Fibroblast of lung (primary cell): ENCODE measurements at regions not wholly inside any gene's neighbourhood (a gene's known extent, or its start where the extent isn't known, plus 50 kb on each side); places are given as distances from the start of the nearest gene placed in this dataset.

ENCODE experiments used
- DNase-seq, 2 donors: peaks; one replicate each; pipeline versions ENCODE4 v3.0.0 to v3.0.0-alpha.2; 2010; ENCODE audit warnings: low read depth in 2 of 2
- H2AFZ ChIP-seq: 2 replicates; pipeline ENCODE4 v1.5.1; 2012; ENCODE audit warnings: low read length, control low read depth, inconsistent platforms
- H3K27ac ChIP-seq: 2 replicates; pipeline ENCODE4 v1.5.1; 2011; ENCODE audit warnings: low read length, control low read depth; ENCODE audit not compliant: insufficient read depth
- H3K27me3 ChIP-seq: 2 replicates; pipeline ENCODE4 v1.5.1; 2011; ENCODE audit warnings: mild to moderate bottlenecking, low read length; ENCODE audit not compliant: control insufficient read depth, insufficient read depth
- H3K36me3 ChIP-seq: 2 replicates; pipeline ENCODE4 v1.5.1; 2011; ENCODE audit warnings: low read length; ENCODE audit not compliant: control insufficient read depth, insufficient read depth
- H3K4me1 ChIP-seq: 2 replicates; pipeline ENCODE4 v1.5.1; 2011; ENCODE audit warnings: low read length; ENCODE audit not compliant: control insufficient read depth, insufficient read depth; ENCODE audit errors: extremely low read depth
- H3K4me2 ChIP-seq: 2 replicates; pipeline ENCODE4 v1.5.1; 2011; ENCODE audit warnings: low read length, control low read depth; ENCODE audit not compliant: insufficient read depth; ENCODE audit errors: extremely low read depth
- H3K4me3 ChIP-seq, 4 experiments: fragments of 200-600 bp in 1 of 4; sonication (generic) in 1 of 4; replicated peaks in 1 of 4; 2 replicates each; pipeline ENCODE4 v1.5.1; 2011 to 2016; ENCODE audit warnings: low read length in 4 of 4, low read depth in 3 of 4, mild to moderate bottlenecking in 3 of 4, control low read depth in 2 of 4, inconsistent platforms in 1 of 4, mixed read lengths in 1 of 4; ENCODE audit not compliant: insufficient read depth in 1 of 4; ENCODE audit errors: control extremely low read depth in 1 of 4
- H3K79me2 ChIP-seq: 2 replicates; pipeline ENCODE4 v1.5.1; 2012; ENCODE audit warnings: mild to moderate bottlenecking, low read length, inconsistent platforms; ENCODE audit not compliant: control insufficient read depth, insufficient read depth
- H3K9ac ChIP-seq: 2 replicates; pipeline ENCODE4 v1.5.1; 2011; ENCODE audit warnings: mild to moderate bottlenecking, low read length, control low read depth; ENCODE audit not compliant: insufficient read depth
- H3K9me3 ChIP-seq: 2 replicates; pipeline ENCODE4 v1.5.1; 2012; ENCODE audit warnings: low read depth, low read length; ENCODE audit not compliant: control insufficient read depth, insufficient read depth
- H4K20me1 ChIP-seq: 2 replicates; pipeline ENCODE4 v1.5.1; 2011; ENCODE audit warnings: low read length; ENCODE audit not compliant: control insufficient read depth, insufficient read depth; ENCODE audit errors: extremely low read depth
- EZH2 ChIP-seq: IDR thresholded peaks from 2 replicates; pipeline ENCODE4 v1.5.1; 2012; ENCODE audit warnings: low read length, control low read depth, mild to moderate bottlenecking; ENCODE audit errors: missing control alignments
- TF ChIP-seq, protein P1 (sequence below), 2 donors: IDR thresholded peaks in 1 of 2; conservative IDR thresholded peaks in 1 of 2; 1 replicate in 1 of 2; 2 replicates in 1 of 2; pipeline ENCODE4 v1.5.1; 2011 to 2012; ENCODE audit warnings: low read length in 2 of 2, control low read depth in 1 of 2, inconsistent platforms in 1 of 2, low read depth in 1 of 2, mild to moderate bottlenecking in 1 of 2

DNA sequence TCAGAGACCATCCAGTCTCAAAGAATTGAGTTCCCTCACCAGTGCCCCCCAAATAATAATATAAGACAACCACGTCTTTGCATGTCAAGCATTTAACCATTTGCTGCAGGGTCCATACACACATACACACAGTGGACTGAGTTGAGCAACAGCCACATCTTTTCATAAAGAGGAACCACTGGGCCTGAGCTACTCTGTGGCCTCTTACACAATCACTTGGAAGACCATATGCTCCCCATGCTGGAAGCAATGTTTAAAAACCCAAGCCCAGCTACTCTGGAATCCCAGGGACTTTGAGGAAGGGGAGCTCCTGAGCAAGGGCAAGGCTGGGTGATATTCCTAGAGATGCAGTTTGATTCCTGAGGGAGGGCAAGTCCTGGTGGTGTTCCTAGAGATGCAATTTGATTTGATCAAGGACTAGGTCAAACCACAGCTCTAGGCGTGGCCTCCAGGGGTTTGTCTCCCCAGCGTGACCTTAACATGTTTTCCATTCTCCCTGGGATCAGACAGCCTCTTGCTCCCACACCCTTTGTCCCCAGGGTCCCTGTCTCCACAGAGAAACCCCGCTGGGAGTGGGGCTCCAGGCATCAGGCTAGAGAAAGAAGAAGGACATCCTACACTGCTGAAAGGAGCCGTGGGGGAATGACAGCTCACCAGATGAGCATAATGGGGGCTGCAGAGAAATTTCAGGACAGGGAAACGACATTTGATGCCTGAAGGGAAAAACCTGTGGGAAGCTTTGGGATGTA, 376.2 kb upstream of the MGMT start:
- H2AFZ ChIP-seq = no peak overlapping the region
- H3K9me3 ChIP-seq = no peaks in the 10 kb centered on the region
- peak in 1 of 2 donors; percentile 66 for DNase-seq
- H3K27ac ChIP-seq = no peak overlapping the region
- no peaks in the 10 kb centered on the region for H3K27me3 ChIP-seq
- H4K20me1 ChIP-seq = no peaks in the 10 kb centered on the region
- TF ChIP-seq EZH2 = no peak
- TF ChIP-seq, protein P1, sequence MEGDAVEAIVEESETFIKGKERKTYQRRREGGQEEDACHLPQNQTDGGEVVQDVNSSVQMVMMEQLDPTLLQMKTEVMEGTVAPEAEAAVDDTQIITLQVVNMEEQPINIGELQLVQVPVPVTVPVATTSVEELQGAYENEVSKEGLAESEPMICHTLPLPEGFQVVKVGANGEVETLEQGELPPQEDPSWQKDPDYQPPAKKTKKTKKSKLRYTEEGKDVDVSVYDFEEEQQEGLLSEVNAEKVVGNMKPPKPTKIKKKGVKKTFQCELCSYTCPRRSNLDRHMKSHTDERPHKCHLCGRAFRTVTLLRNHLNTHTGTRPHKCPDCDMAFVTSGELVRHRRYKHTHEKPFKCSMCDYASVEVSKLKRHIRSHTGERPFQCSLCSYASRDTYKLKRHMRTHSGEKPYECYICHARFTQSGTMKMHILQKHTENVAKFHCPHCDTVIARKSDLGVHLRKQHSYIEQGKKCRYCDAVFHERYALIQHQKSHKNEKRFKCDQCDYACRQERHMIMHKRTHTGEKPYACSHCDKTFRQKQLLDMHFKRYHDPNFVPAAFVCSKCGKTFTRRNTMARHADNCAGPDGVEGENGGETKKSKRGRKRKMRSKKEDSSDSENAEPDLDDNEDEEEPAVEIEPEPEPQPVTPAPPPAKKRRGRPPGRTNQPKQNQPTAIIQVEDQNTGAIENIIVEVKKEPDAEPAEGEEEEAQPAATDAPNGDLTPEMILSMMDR (conservative IDR thresholded peaks at IDR 0.05 in 1 of 2, IDR thresholded peaks at IDR 0.05 in 1 of 2; ENCODE audit: low read depth in 1 of 2, low read length in 2 of 2) = no peak
- H3K79me2 ChIP-seq = no peaks in the 10 kb centered on the region
- no peak overlapping the region for H3K4me3 ChIP-seq
- no peak overlapping the region for H3K4me2 ChIP-seq
- H3K9ac ChIP-seq = no peak overlapping the region
- H3K4me1 ChIP-seq = no peaks in the 10 kb centered on the region
- no peaks in the 10 kb centered on the region for H3K36me3 ChIP-seq

DNA sequence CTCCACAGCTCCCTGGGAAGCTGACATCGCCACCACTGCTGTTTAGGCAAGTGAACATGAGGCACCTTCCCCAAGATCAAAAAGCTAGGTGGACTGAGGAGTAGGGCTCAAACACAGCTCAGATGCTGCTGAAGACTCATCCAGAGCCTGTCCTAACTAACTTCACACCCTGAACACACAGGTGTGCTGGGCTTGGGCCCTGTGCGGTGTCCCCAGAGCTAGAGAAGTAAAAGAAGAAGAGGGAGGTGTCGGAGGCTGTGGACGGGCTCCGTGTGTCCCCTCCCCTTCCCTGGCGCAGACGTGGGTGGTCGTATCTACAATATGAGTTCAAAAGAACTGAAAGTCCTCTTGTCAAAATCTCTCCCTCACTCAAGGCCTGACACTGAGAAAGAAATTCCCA, 373.4 kb upstream of the MGMT start:
- TF ChIP-seq, protein P1 (conservative IDR thresholded peaks at IDR 0.05 in 1 of 2, IDR thresholded peaks at IDR 0.05 in 1 of 2; ENCODE audit: low read depth in 1 of 2, low read length in 2 of 2) = no peak
- TF ChIP-seq EZH2 = no peak
- DNase-seq = no peak
- no peak overlapping the region for H3K27ac ChIP-seq
- no peak overlapping the region for H3K4me2 ChIP-seq
- no peak overlapping the region for H3K9ac ChIP-seq
- H3K4me1 ChIP-seq = peaks cover 5% of the 10 kb centered on the region
- H4K20me1 ChIP-seq = no peaks in the 10 kb centered on the region
- H3K79me2 ChIP-seq = no peaks in the 10 kb centered on the region
- no peaks in the 10 kb centered on the region for H3K9me3 ChIP-seq
- H2AFZ ChIP-seq = no peak overlapping the region
- H3K36me3 ChIP-seq = no peaks in the 10 kb centered on the region
- no peak overlapping the region for H3K4me3 ChIP-seq
- H3K27me3 ChIP-seq = no peaks in the 10 kb centered on the region

DNA sequence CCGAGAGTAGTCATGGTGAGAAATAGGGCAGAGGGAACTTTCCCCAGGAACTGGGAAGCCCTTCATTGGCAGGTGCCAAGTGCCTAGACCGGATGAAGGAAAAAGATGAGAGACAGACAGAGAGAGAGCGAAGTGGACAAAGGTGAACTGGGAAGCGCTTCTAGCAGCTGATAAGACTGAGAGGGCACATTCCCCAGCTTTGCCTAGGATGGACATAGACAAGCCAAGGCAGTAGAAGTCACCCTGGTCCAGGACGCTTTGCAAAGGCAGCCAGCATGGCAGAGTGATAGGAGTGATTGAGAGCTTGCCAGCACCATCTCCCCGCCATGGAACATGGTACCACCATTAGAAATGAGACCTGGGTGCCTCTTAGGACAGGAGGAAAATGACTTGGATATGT, 372.8 kb upstream of the MGMT start:
- H3K36me3 ChIP-seq = no peaks in the 10 kb centered on the region
- TF ChIP-seq EZH2 = no peak
- TF ChIP-seq, protein P1 (conservative IDR thresholded peaks at IDR 0.05 in 1 of 2, IDR thresholded peaks at IDR 0.05 in 1 of 2; ENCODE audit: low read depth in 1 of 2, low read length in 2 of 2) = no peak
- H3K4me3 ChIP-seq = no peak overlapping the region
- H2AFZ ChIP-seq = no peak overlapping the region
- no peaks in the 10 kb centered on the region for H3K79me2 ChIP-seq
- peaks cover 5% of the 10 kb centered on the region for H3K4me1 ChIP-seq
- H3K9me3 ChIP-seq = no peaks in the 10 kb centered on the region
- H3K27me3 ChIP-seq = no peaks in the 10 kb centered on the region
- H3K9ac ChIP-seq = no peak overlapping the region
- H4K20me1 ChIP-seq = no peaks in the 10 kb centered on the region
- no peak for DNase-seq
- H3K27ac ChIP-seq = no peak overlapping the region
- no peak overlapping the region for H3K4me2 ChIP-seq
